Rectal smooth muscle tissue (tissue), 1 donor: ENCODE measurements at regions not wholly inside any gene's neighbourhood (a gene's known extent, or its start where the extent isn't known, plus 50 kb on each side); places are given as distances from the start of the nearest gene placed in this dataset.
"Not testable (repeated sequence)": the region's sequence is repeated elsewhere in the genome, so short reads cannot be mapped to it uniquely, and the experiment has no call there.

Experiments used
- H3K27ac ChIP-seq: one replicate; pipeline ENCODE4 v1.7.0; 2013; ENCODE audit warnings: low read depth, low read length, inconsistent platforms
- H3K27me3 ChIP-seq: one replicate; pipeline ENCODE4 v1.7.0; 2013; ENCODE audit warnings: low read length; ENCODE audit not compliant: control insufficient read depth, insufficient read depth
- H3K36me3 ChIP-seq: one replicate; pipeline ENCODE4 v1.7.0; 2013; ENCODE audit warnings: low read length; ENCODE audit not compliant: control insufficient read depth, insufficient read depth
- H3K4me1 ChIP-seq: one replicate; pipeline ENCODE4 v1.7.0; 2013; ENCODE audit warnings: low read length; ENCODE audit not compliant: control insufficient read depth, insufficient read depth
- H3K4me3 ChIP-seq: one replicate; pipeline ENCODE4 v1.7.0; 2013; ENCODE audit warnings: low read length
- H3K9ac ChIP-seq: one replicate; pipeline ENCODE4 v1.7.0; 2013; ENCODE audit warnings: low read length

GRCh38 chrX:39690541-39691415, 407.0 kb downstream of the BCOR start:
- Histone ChIP-seq H3K27ac (no peak overlapping the region), H3K36me3 (no peaks in the 10 kb centered on the region), H3K4me3 (no peak overlapping the region), H3K4me1 (peaks cover 4% of the 10 kb centered on the region), H3K9ac (no peak overlapping the region), H3K27me3 (peaks cover 8% of the 10 kb centered on the region)

- H3K9ac ChIP-seq = no peak overlapping the region
- peaks cover 4% of the 10 kb centered on the region for H3K4me1 ChIP-seq
- no peak overlapping the region for H3K27ac ChIP-seq
- H3K36me3 ChIP-seq = no peaks in the 10 kb centered on the region
- H3K27me3 ChIP-seq = peaks cover 8% of the 10 kb centered on the region
- H3K4me3 ChIP-seq = no peak overlapping the region
These were observed 406.0 kb downstream of the BCOR start for GRCh38 chrX:39691724-39692123.

GRCh38 chrX:39692796-39693195, 405.0 kb downstream of the BCOR start:
- H3K4me3 ChIP-seq = no peak overlapping the region
- peaks cover 4% of the 10 kb centered on the region for H3K4me1 ChIP-seq
- H3K36me3 ChIP-seq = no peaks in the 10 kb centered on the region
- H3K27ac ChIP-seq = no peak overlapping the region
- peaks cover 5% of the 10 kb centered on the region for H3K27me3 ChIP-seq
- H3K9ac ChIP-seq = no peak overlapping the region

- no peak overlapping the region for H3K9ac ChIP-seq
- peaks cover 1% of the 10 kb centered on the region for H3K4me1 ChIP-seq
- no peaks in the 10 kb centered on the region for H3K36me3 ChIP-seq
- H3K4me3 ChIP-seq = no peak overlapping the region
- no peak overlapping the region for H3K27ac ChIP-seq
- peaks cover 5% of the 10 kb centered on the region for H3K27me3 ChIP-seq
These were observed 404.5 kb downstream of the BCOR start for GRCh38 chrX:39693298-39693697.

- H3K27ac ChIP-seq, H3K4me3 ChIP-seq, H3K4me1 ChIP-seq, H3K36me3 ChIP-seq, H3K27me3 ChIP-seq, H3K9ac ChIP-seq: not testable (repeated sequence)
These were observed 395.1 kb downstream of the BCOR start for GRCh38 chrX:39702636-39703035.

- no peaks in the 10 kb centered on the region for H3K36me3 ChIP-seq
- H3K4me1 ChIP-seq = no peaks in the 10 kb centered on the region
- H3K9ac ChIP-seq = no peak overlapping the region
- no peaks in the 10 kb centered on the region for H3K27me3 ChIP-seq
- H3K4me3 ChIP-seq = no peak overlapping the region
- no peak overlapping the region for H3K27ac ChIP-seq
These were observed 394.5 kb downstream of the BCOR start for GRCh38 chrX:39703307-39703706.

- H3K4me3 ChIP-seq = no peak overlapping the region
- no peaks in the 10 kb centered on the region for H3K27me3 ChIP-seq
- H3K9ac ChIP-seq = no peak overlapping the region
- no peak overlapping the region for H3K27ac ChIP-seq
- H3K4me1 ChIP-seq = no peaks in the 10 kb centered on the region
- H3K36me3 ChIP-seq = no peaks in the 10 kb centered on the region
These were observed 393.2 kb downstream of the BCOR start for GRCh38 chrX:39704590-39704989.

GRCh38 chrX:39705290-39705689, 392.5 kb downstream of the BCOR start:
- Histone ChIP-seq H3K9ac (no peak overlapping the region), H3K4me1 (no peaks in the 10 kb centered on the region), H3K27ac (no peak overlapping the region), H3K4me3 (no peak overlapping the region), H3K27me3 (no peaks in the 10 kb centered on the region), H3K36me3 (no peaks in the 10 kb centered on the region)

- H3K9ac ChIP-seq = no peak overlapping the region
- H3K36me3 ChIP-seq = no peaks in the 10 kb centered on the region
- H3K4me3 ChIP-seq = no peak overlapping the region
- no peaks in the 10 kb centered on the region for H3K4me1 ChIP-seq
- H3K27me3 ChIP-seq = no peaks in the 10 kb centered on the region
- H3K27ac ChIP-seq = no peak overlapping the region
These were observed 388.4 kb downstream of the BCOR start for GRCh38 chrX:39709364-39709763.

GRCh38 chrX:39709812-39710211, 387.9 kb downstream of the BCOR start:
- H3K27me3 ChIP-seq = no peaks in the 10 kb centered on the region

GRCh38 chrX:39710776-39711175, 387.0 kb downstream of the BCOR start:
- Histone ChIP-seq H3K4me3 (no peak overlapping the region), H3K4me1 (no peaks in the 10 kb centered on the region), H3K9ac (no peak overlapping the region), H3K27me3 (no peaks in the 10 kb centered on the region), H3K27ac (no peak overlapping the region), H3K36me3 (no peaks in the 10 kb centered on the region)

More at GRCh38 chrX:39709812-39710211, 387.9 kb downstream of the BCOR start:
- Histone ChIP-seq H3K4me1 (no peaks in the 10 kb centered on the region), H3K9ac (no peak overlapping the region), H3K27ac (no peak overlapping the region), H3K4me3 (no peak overlapping the region), H3K36me3 (no peaks in the 10 kb centered on the region)

GRCh38 chrX:39714471-39714870, 383.3 kb downstream of the BCOR start:
- Histone ChIP-seq H3K4me1 (no peaks in the 10 kb centered on the region), H3K4me3 (no peak overlapping the region), H3K9ac (no peak overlapping the region), H3K36me3 (no peaks in the 10 kb centered on the region), H3K27me3 (no peaks in the 10 kb centered on the region), H3K27ac (no peak overlapping the region)

- no peak overlapping the region for H3K9ac ChIP-seq
- H3K4me1 ChIP-seq = no peaks in the 10 kb centered on the region
- H3K27ac ChIP-seq = peak overlapping the region; percentile 41
- no peak overlapping the region for H3K4me3 ChIP-seq
- no peaks in the 10 kb centered on the region for H3K27me3 ChIP-seq
- H3K36me3 ChIP-seq = no peaks in the 10 kb centered on the region
These were observed 381.4 kb downstream of the BCOR start for GRCh38 chrX:39716401-39716800.
